Heart left ventricle (tissue), 16 donors: ENCODE measurements at regions not wholly inside any gene's neighbourhood (a gene's known extent, or its start where the extent isn't known, plus 50 kb on each side); places are given as distances from the start of the nearest gene placed in this dataset.
"Not testable (repeated sequence)": the region's sequence is repeated elsewhere in the genome, so short reads cannot be mapped to it uniquely, and the experiment has no call there.

ENCODE experiments used
- ATAC-seq, 4 donors: fragments of 200-7000 bp; cut with Tn5 transposase; one replicate each; pipeline ENCODE4 v1.9.1; 2020 to 2022; ENCODE audit warnings: moderate library complexity in 4 of 4, mild to moderate bottlenecking in 3 of 4, moderate number of reproducible peaks in 1 of 4
- DNase-seq, 5 donors: peaks; one replicate each; pipeline ENCODE4 v3.0.0-alpha.2; 2020
- H3K27ac ChIP-seq, 12 donors: fragments of 200-600 bp; sonication (generic) in 4 of 12; one replicate each; pipeline versions ENCODE4 v1.5.0 to v1.8.0; 2016 to 2022; ENCODE audit warnings: mild to moderate bottlenecking in 2 of 12
- H3K27me3 ChIP-seq, 9 donors: fragments of 200-600 bp; sonication (generic) in 2 of 9; one replicate each; pipeline versions ENCODE4 v1.5.1 to v1.8.0; 2016 to 2022; ENCODE audit warnings: mild to moderate bottlenecking in 3 of 9
- H3K36me3 ChIP-seq, 9 donors: fragments of 200-600 bp; sonication (generic) in 2 of 9; one replicate each; pipeline versions ENCODE4 v1.5.0 to v1.8.0; 2018 to 2022; ENCODE audit warnings: mild to moderate bottlenecking in 2 of 9
- H3K4me1 ChIP-seq, 12 donors: fragments of 200-600 bp; sonication (generic) in 4 of 12; one replicate each; pipeline versions ENCODE4 v1.5.0 to v1.8.0; 2016 to 2022; ENCODE audit warnings: mild to moderate bottlenecking in 3 of 12
- H3K4me3 ChIP-seq, 12 donors: fragments of 200-600 bp; sonication (generic) in 4 of 12; one replicate each; pipeline versions ENCODE4 v1.5.0 to v1.8.0; 2017 to 2022; ENCODE audit warnings: mild to moderate bottlenecking in 9 of 12, moderate library complexity in 4 of 12
- H3K9me3 ChIP-seq, 12 donors: fragments of 200-600 bp; sonication (generic) in 4 of 12; one replicate each; pipeline versions ENCODE4 v1.5.0 to v1.8.0; 2016 to 2022; ENCODE audit warnings: mild to moderate bottlenecking in 1 of 12
- CTCF ChIP-seq, 12 donors: fragments of 200-600 bp; sonication (generic) in 4 of 12; IDR thresholded peaks; one replicate each; pipeline versions ENCODE4 v1.5.0 to v1.8.0; 2018 to 2022; ENCODE audit warnings: antibody characterized with exemption in 12 of 12, mild to moderate bottlenecking in 5 of 12
- WGBS, 4 donors: extraction: QIAGEN DNeasy Blood & Tissue Kit in 2 of 4; methylation state at CpG; one replicate each; pipeline versions ENCODE4 v1.1.5 to v1.1.7; 2013 to 2018; 5-methylcytosine and 5-hydroxymethylcytosine counted together
- intact Hi-C, 10 donors: fragments of 100-400 bp; cut with DNase I; formaldehyde crosslinking; loops; one replicate each; pipeline versions ENCODE4 v1.11.1 to v1.14.2; 2022
- donor health status: ischemic (EF 13 %, LVEDD 7.1; RV severe dilation, severe dysfunction).
- donor health status: healthy with polysubstance abuse.
- donor health status: DM: no; HTN: yes; CAD: no.
- donor health status: DM: no; HTN: no; CAD: no.
- donor health status: ischemic (EF 25% LVEDD 6.9; RV normal size, moderate dysfunction).
- donor health status: ischemic (EF 25% LVEDD 5.7; RV mildly dilated, moderate dysfunction).
- donor health status: healthy.
- donor health status: DM: yes; HTN: yes; CAD: no.
- donor health status: ischemic (EF 35%, LVEDD 5.7; RV mildly dilated, moderate dysfunction).
- donor health status: nonischemic (EF 11% LVEDD 7.7; RV severe dilation, severe dysfunction).
- donor health status: DM: yes; HTN: yes; CAD: no.
- donor health status: PGD.
- donor health status: ischemic (EF 29% LVEDD 5.4; RV normal size, mild dysfunction).
- donor health status: nonischemic (EF 23%, LVEDD 6.1; RV moderate dilation, normal function).

- 28 to 50% (median 40%) methylated on average over 1 to 2 of the region's 2 CpGs; no CpG with 5 or more reads in 1 of the 4 donors for whole genome bisulfite sequencing, 4 donors
- H3K27ac ChIP-seq, ATAC-seq, H3K36me3 ChIP-seq, H3K27me3 ChIP-seq, H3K4me3 ChIP-seq, intact Hi-C loops, H3K9me3 ChIP-seq, DNase-seq: not testable (repeated sequence)
- H3K4me1 ChIP-seq: peaks cover 0 to 13% (median 0%) of the 10 kb centered on the region in 12 donors
Measured at GRCh38 chr2:87460104-87460503, 287.8 kb upstream of the PLGLB2 start.

GRCh38 chr2:87460662-87461061 is 287.2 kb upstream of the PLGLB2 start:
- H3K27ac ChIP-seq, DNase-seq, H3K9me3 ChIP-seq, H3K4me3 ChIP-seq, H3K36me3 ChIP-seq, intact Hi-C loops, H3K27me3 ChIP-seq: not testable (repeated sequence)
- peaks cover 0 to 13% (median 0%) of the 10 kb centered on the region in 12 donors for H3K4me1 ChIP-seq
- peak in 1 of 4 donors; percentile 31 for ATAC-seq
- WGBS, 4 donors: no CpG with 5 or more reads among the region's 1 CpG

GRCh38 chr2:87461671-87462070 is 286.2 kb upstream of the PLGLB2 start:
- H3K27ac ChIP-seq, intact Hi-C loops, H3K36me3 ChIP-seq, ATAC-seq, H3K27me3 ChIP-seq, H3K4me3 ChIP-seq, DNase-seq, H3K9me3 ChIP-seq: not testable (repeated sequence)
- 86 to 98% (median 92%) methylated on average over 3 to 4 of the region's 4 CpGs for WGBS, 4 donors
- peaks cover 0 to 13% (median 0%) of the 10 kb centered on the region in 12 donors for H3K4me1 ChIP-seq

GRCh38 chr2:87464219-87464618 is 283.7 kb upstream of the PLGLB2 start:
- intact Hi-C loops, DNase-seq, H3K27ac ChIP-seq, H3K4me3 ChIP-seq, H3K9me3 ChIP-seq, H3K36me3 ChIP-seq, H3K27me3 ChIP-seq, H3K4me1 ChIP-seq: not testable (repeated sequence)
- 92 to 100% (median 94%) methylated on average over 1 to 2 of the region's 2 CpGs; no CpG with 5 or more reads in 1 of the 4 donors for WGBS, 4 donors
- ATAC-seq: peak in 1 of 4 donors; percentile 10

- DNase-seq, ATAC-seq, H3K9me3 ChIP-seq, H3K4me1 ChIP-seq, intact Hi-C loops, H3K27ac ChIP-seq, H3K4me3 ChIP-seq, H3K27me3 ChIP-seq, H3K36me3 ChIP-seq: not testable (repeated sequence)
- 44 to 80% (median 54%) methylated on average over 1 to 3 of the region's 3 CpGs for WGBS, 4 donors
Measured at GRCh38 chr2:87465730-87466129, 282.2 kb upstream of the PLGLB2 start.

- H3K27me3 ChIP-seq, DNase-seq, H3K27ac ChIP-seq, H3K4me3 ChIP-seq, H3K9me3 ChIP-seq, H3K36me3 ChIP-seq, H3K4me1 ChIP-seq, intact Hi-C loops: not testable (repeated sequence)
- WGBS, 4 donors: 78 to 90% (median 82%) methylated on average over 6 to 7 of the region's 8 CpGs
- peak; percentile 43 to 85 (median 74) for ATAC-seq
- TF ChIP-seq CTCF (IDR thresholded peaks at IDR 0.05): peak in 2 of 12 donors; percentile 3 to 25
Measured at GRCh38 chr2:87466591-87467120, 281.2 kb upstream of the PLGLB2 start.

GRCh38 chr2:87468429-87468981 is 279.4 kb upstream of the PLGLB2 start:
- ATAC-seq, intact Hi-C loops: not testable (repeated sequence)
- WGBS, 4 donors: 74 to 88% (median 81%) methylated on average over 3 to 12 of the region's 12 CpGs

GRCh38 chr2:87469180-87470151 is 278.4 kb upstream of the PLGLB2 start:
- H3K4me1 ChIP-seq, H3K4me3 ChIP-seq, H3K36me3 ChIP-seq, H3K27me3 ChIP-seq, H3K9me3 ChIP-seq, intact Hi-C loops: not testable (repeated sequence)
- ATAC-seq (peak; percentile 28 to 84 (median 38)), DNase-seq (peak in 1 of 5 donors; percentile 31)
- WGBS, 4 donors: 73 to 89% (median 76%) methylated on average over 7 to 19 of the region's 19 CpGs
- peak overlapping the region in 5 of 12 donors; percentile 14 to 56 (median 43) for H3K27ac ChIP-seq

More at GRCh38 chr2:87468429-87468981, 279.4 kb upstream of the PLGLB2 start:
- H3K27me3 ChIP-seq, H3K9me3 ChIP-seq, H3K4me3 ChIP-seq, H3K36me3 ChIP-seq, H3K4me1 ChIP-seq: not testable (repeated sequence)
- DNase-seq: peak in 4 of 5 donors; percentile 20 to 45 (median 32)
- peak overlapping the region in 2 of 12 donors; percentile 17 to 56 for H3K27ac ChIP-seq

GRCh38 chr2:87470381-87471380 is 277.2 kb upstream of the PLGLB2 start:
- H3K4me3 ChIP-seq, H3K4me1 ChIP-seq, intact Hi-C loops, ATAC-seq, H3K27me3 ChIP-seq, H3K36me3 ChIP-seq, DNase-seq, H3K9me3 ChIP-seq: not testable (repeated sequence)
- peak overlapping the region in 1 of 12 donors; percentile 67 for H3K27ac ChIP-seq
- WGBS, 4 donors: 92 to 98% (median 94%) methylated on average over 16 to 23 of the region's 25 CpGs
